ENCODE measurements at regions not wholly inside any gene's neighbourhood (a gene's known extent, or its start where the extent isn't known, plus 50 kb on each side); places are given as distances from the start of the nearest gene placed in this dataset.

GRCh38 chr20:17849901-17850683 lies 118.5 kb downstream of the SNX5 start:
- TF ChIP-seq TCF4 (CRISPR knock-in tag; IDR thresholded peaks at IDR 0.05; ENCODE audit: borderline replicate concordance) = no peak
- TF ChIP-seq CSDC2 (CRISPR knock-in tag; IDR thresholded peaks at IDR 0.05) = no peak
- TF ChIP-seq ISL1 (CRISPR knock-in tag; IDR thresholded peaks at IDR 0.05) = no peak
- TF ChIP-seq ZC3H10 (CRISPR knock-in tag; IDR thresholded peaks at IDR 0.05) = no peak
- no peak for TF ChIP-seq PATZ1 (CRISPR knock-in tag; IDR thresholded peaks at IDR 0.05; ENCODE audit: borderline replicate concordance)
- TF ChIP-seq ZNF565 (CRISPR knock-in tag; conservative IDR thresholded peaks at IDR 0.05; ENCODE audit: low read depth) = no peak
- no peak; the same call in 2 of the 3 replicates for ATAC-seq

- TF ChIP-seq PATZ1 (CRISPR knock-in tag; IDR thresholded peaks at IDR 0.05; ENCODE audit: borderline replicate concordance) (no peak), ZNF70 (CRISPR knock-in tag; IDR thresholded peaks at IDR 0.05) (no peak), ZFP3 (CRISPR knock-in tag; IDR thresholded peaks at IDR 0.05) (no peak), ESRRG (CRISPR knock-in tag; IDR thresholded peaks at IDR 0.05) (no peak), ZFP30 (CRISPR knock-in tag; IDR thresholded peaks at IDR 0.05) (no peak), GLIS3 (CRISPR knock-in tag; IDR thresholded peaks at IDR 0.05) (no peak), PPARA (CRISPR knock-in tag; IDR thresholded peaks at IDR 0.05; ENCODE audit: borderline replicate concordance) (no peak), TSHZ2 (CRISPR knock-in tag; IDR thresholded peaks at IDR 0.05) (no peak), ZC3H10 (CRISPR knock-in tag; IDR thresholded peaks at IDR 0.05) (no peak), ZNF8 (CRISPR knock-in tag; IDR thresholded peaks at IDR 0.05) (no peak), BACH2 (CRISPR knock-in tag; IDR thresholded peaks at IDR 0.05; ENCODE audit: borderline replicate concordance) (no peak)
- no peak for ATAC-seq
Measured at GRCh38 chr20:17849138-17849900, 119.3 kb downstream of the SNX5 start.

GRCh38 chr20:17848249-17849048 lies 120.1 kb downstream of the SNX5 start:
- TF ChIP-seq TCF4 (CRISPR knock-in tag; IDR thresholded peaks at IDR 0.05; ENCODE audit: borderline replicate concordance) (no peak), CSDC2 (CRISPR knock-in tag; IDR thresholded peaks at IDR 0.05) (no peak), PPARA (CRISPR knock-in tag; IDR thresholded peaks at IDR 0.05; ENCODE audit: borderline replicate concordance) (no peak), OSR1 (CRISPR knock-in tag; IDR thresholded peaks at IDR 0.05) (no peak), ZC3H10 (CRISPR knock-in tag; IDR thresholded peaks at IDR 0.05) (no peak), BACH2 (CRISPR knock-in tag; IDR thresholded peaks at IDR 0.05; ENCODE audit: borderline replicate concordance) (no peak), CREB5 (CRISPR knock-in tag; IDR thresholded peaks at IDR 0.05; ENCODE audit: low read depth) (no peak), RARB (CRISPR knock-in tag; IDR thresholded peaks at IDR 0.05) (no peak), ZNF8 (CRISPR knock-in tag; IDR thresholded peaks at IDR 0.05) (no peak), ISL1 (CRISPR knock-in tag; IDR thresholded peaks at IDR 0.05) (no peak), ZNF565 (CRISPR knock-in tag; conservative IDR thresholded peaks at IDR 0.05; ENCODE audit: low read depth) (no peak), SNAI2 (CRISPR knock-in tag; IDR thresholded peaks at IDR 0.05) (no peak), ARNTL (CRISPR knock-in tag; IDR thresholded peaks at IDR 0.05; ENCODE audit: borderline replicate concordance, low read depth) (no peak), PATZ1 (CRISPR knock-in tag; IDR thresholded peaks at IDR 0.05; ENCODE audit: borderline replicate concordance) (no peak), CSRNP3 (CRISPR knock-in tag; IDR thresholded peaks at IDR 0.05) (no peak)
- no peak for ATAC-seq

Data from SK-N-SH treated with all-trans-retinoic acid at 6 μM for 48 hours (cell line).